ENCODE measurements at regions not wholly inside any gene's neighbourhood (a gene's known extent, or its start where the extent isn't known, plus 50 kb on each side); places are given as distances from the start of the nearest gene placed in this dataset.

GRCh38 chrX:124234348-124234747, 98.1 kb upstream of the TEX13D start:
- no peak for DNase-seq (ENCODE audit: extremely low read depth, low read depth)
- no peak for TF ChIP-seq CTCF (IDR thresholded peaks at IDR 0.05; ENCODE audit: low read depth, low read length)

GRCh38 chrX:124238268-124238667, 94.2 kb upstream of the TEX13D start:
- DNase-seq (ENCODE audit: extremely low read depth, low read depth), result no peak
- no peak for TF ChIP-seq CTCF (IDR thresholded peaks at IDR 0.05; ENCODE audit: low read depth, low read length)

GRCh38 chrX:124239324-124239723, 93.1 kb upstream of the TEX13D start:
- no peak for DNase-seq (ENCODE audit: extremely low read depth, low read depth)
- TF ChIP-seq CTCF (IDR thresholded peaks at IDR 0.05; ENCODE audit: low read depth, low read length), result no peak

- no peak for DNase-seq (ENCODE audit: extremely low read depth, low read depth)
- TF ChIP-seq CTCF (IDR thresholded peaks at IDR 0.05; ENCODE audit: low read depth, low read length), result no peak
Measured at GRCh38 chrX:124239911-124240310, 92.5 kb upstream of the TEX13D start.

- no peak for TF ChIP-seq CTCF (IDR thresholded peaks at IDR 0.05; ENCODE audit: low read depth, low read length)
- DNase-seq (ENCODE audit: extremely low read depth, low read depth), result no peak
Measured at GRCh38 chrX:124240422-124240821, 92.0 kb upstream of the TEX13D start.

GRCh38 chrX:124242131-124242530, 90.3 kb upstream of the TEX13D start:
- no peak for TF ChIP-seq CTCF (IDR thresholded peaks at IDR 0.05; ENCODE audit: low read depth, low read length)
- no peak for DNase-seq (ENCODE audit: extremely low read depth, low read depth)

GRCh38 chrX:124249345-124249744, 83.1 kb upstream of the TEX13D start:
- no peak for TF ChIP-seq CTCF (IDR thresholded peaks at IDR 0.05; ENCODE audit: low read depth, low read length)
- DNase-seq (ENCODE audit: extremely low read depth, low read depth), result no peak

Data from AG09319 (cell line).